ENCODE measurements at regions not wholly inside any gene's neighbourhood (a gene's known extent, or its start where the extent isn't known, plus 50 kb on each side); places are given as distances from the start of the nearest gene placed in this dataset.
"Not testable (repeated sequence)": the region's sequence is repeated elsewhere in the genome, so short reads cannot be mapped to it uniquely, and the experiment has no call there.

GRCh38 chr20:52049001-52049731 is 142.4 kb downstream of the ZFP64 start:
- DNase-seq = no peak

- peak; percentile 36 for DNase-seq
Measured at GRCh38 chr20:52047811-52048764, 143.5 kb downstream of the ZFP64 start.

GRCh38 chr20:52041966-52042365 is 149.6 kb downstream of the ZFP64 start:
- DNase-seq = no peak

- no peak for DNase-seq
Measured at GRCh38 chr20:52039790-52040189, 151.8 kb downstream of the ZFP64 start.

GRCh38 chr20:52038632-52039031 is 152.9 kb downstream of the ZFP64 start:
- DNase-seq = not testable (repeated sequence)

- no peak for DNase-seq
Measured at GRCh38 chr20:52037370-52037769, 154.2 kb downstream of the ZFP64 start.

GRCh38 chr20:52035977-52036376 is 155.6 kb downstream of the ZFP64 start:
- DNase-seq = no peak

GRCh38 chr20:52035498-52035897 is 156.1 kb downstream of the ZFP64 start:
- DNase-seq = no peak

GRCh38 chr20:52034581-52034980 is 157.0 kb downstream of the ZFP64 start:
- DNase-seq = no peak

- no peak for DNase-seq
Measured at GRCh38 chr20:52033313-52033712, 158.3 kb downstream of the ZFP64 start.

GRCh38 chr20:52032304-52032683 is 159.3 kb downstream of the ZFP64 start:
- DNase-seq = not testable (repeated sequence)

- no peak for DNase-seq
Measured at GRCh38 chr20:52031563-52032303, 159.8 kb downstream of the ZFP64 start.

GRCh38 chr20:52031206-52031562 is 160.4 kb downstream of the ZFP64 start:
- DNase-seq = no peak

GRCh38 chr20:52029129-52029528 is 162.4 kb downstream of the ZFP64 start:
- not testable (repeated sequence) for DNase-seq

GRCh38 chr20:52025938-52026337 is 165.6 kb downstream of the ZFP64 start:
- DNase-seq = no peak

GRCh38 chr20:52019313-52019712 is 172.3 kb downstream of the ZFP64 start:
- DNase-seq = no peak

- no peak for DNase-seq
Measured at GRCh38 chr20:52017669-52018317, 173.8 kb downstream of the ZFP64 start.

GRCh38 chr20:52016022-52016421 is 175.6 kb downstream of the ZFP64 start:
- no peak for DNase-seq

- no peak for DNase-seq
Measured at GRCh38 chr20:52015155-52015554, 176.4 kb downstream of the ZFP64 start.

GRCh38 chr20:52012079-52012478 is 179.5 kb downstream of the ZFP64 start:
- no peak for DNase-seq

GRCh38 chr20:52011093-52011492 is 180.5 kb downstream of the ZFP64 start:
- no peak for DNase-seq

- DNase-seq = no peak
Measured at GRCh38 chr20:52010541-52010940, 181.0 kb downstream of the ZFP64 start.

GRCh38 chr20:52008874-52009273 is 182.7 kb downstream of the ZFP64 start:
- no peak for DNase-seq

Measured in left hindlimb (tissue), 1 donor.